HG03097 (cell line): ENCODE measurements at regions not wholly inside any gene's neighbourhood (a gene's known extent, or its start where the extent isn't known, plus 50 kb on each side); places are given as distances from the start of the nearest gene placed in this dataset.
"Not testable (repeated sequence)": the region's sequence is repeated elsewhere in the genome, so short reads cannot be mapped to it uniquely, and the experiment has no call there.

Source experiments
- ATAC-seq: cut with Tn5 transposase; IDR thresholded peaks from one replicate; pipeline ENCODE4 v1.9.1; 2021; ENCODE audit not compliant: unreplicated experiment, low FRiP score

- no peak for ATAC-seq
Observed at GRCh38 chr6:43895656-43896328, 125.8 kb downstream of the VEGFA start.

- no peak for ATAC-seq
Observed at GRCh38 chr6:43893073-43893472, 123.1 kb downstream of the VEGFA start.

GRCh38 chr6:43891072-43891870 lies 121.3 kb downstream of the VEGFA start:
- ATAC-seq: no peak

- no peak for ATAC-seq
Observed at GRCh38 chr6:43890197-43891062, 120.4 kb downstream of the VEGFA start.

GRCh38 chr6:43887906-43888683 lies 118.1 kb downstream of the VEGFA start:
- ATAC-seq: no peak

GRCh38 chr6:43887340-43887858 lies 117.4 kb downstream of the VEGFA start:
- no peak for ATAC-seq

- ATAC-seq: no peak
Observed at GRCh38 chr6:43886717-43887339, 116.8 kb downstream of the VEGFA start.

GRCh38 chr6:43886067-43886461 lies 116.1 kb downstream of the VEGFA start:
- no peak for ATAC-seq

GRCh38 chr6:43885399-43886066 lies 115.5 kb downstream of the VEGFA start:
- ATAC-seq: no peak

GRCh38 chr6:43884652-43885022 lies 114.6 kb downstream of the VEGFA start:
- ATAC-seq: no peak

GRCh38 chr6:43883847-43884651 lies 114.0 kb downstream of the VEGFA start:
- no peak for ATAC-seq

- not testable (repeated sequence) for ATAC-seq
Observed at GRCh38 chr6:43882690-43883448, 112.9 kb downstream of the VEGFA start.

GRCh38 chr6:43880236-43881137 lies 110.5 kb downstream of the VEGFA start:
- no peak for ATAC-seq

GRCh38 chr6:43879722-43880121 lies 109.7 kb downstream of the VEGFA start:
- ATAC-seq: no peak

- no peak for ATAC-seq
Observed at GRCh38 chr6:43878823-43879495, 108.9 kb downstream of the VEGFA start.

GRCh38 chr6:43878127-43878634 lies 108.2 kb downstream of the VEGFA start:
- no peak for ATAC-seq
